ENCODE measurements at regions not wholly inside any gene's neighbourhood (a gene's known extent, or its start where the extent isn't known, plus 50 kb on each side); places are given as distances from the start of the nearest gene placed in this dataset.

DNA sequence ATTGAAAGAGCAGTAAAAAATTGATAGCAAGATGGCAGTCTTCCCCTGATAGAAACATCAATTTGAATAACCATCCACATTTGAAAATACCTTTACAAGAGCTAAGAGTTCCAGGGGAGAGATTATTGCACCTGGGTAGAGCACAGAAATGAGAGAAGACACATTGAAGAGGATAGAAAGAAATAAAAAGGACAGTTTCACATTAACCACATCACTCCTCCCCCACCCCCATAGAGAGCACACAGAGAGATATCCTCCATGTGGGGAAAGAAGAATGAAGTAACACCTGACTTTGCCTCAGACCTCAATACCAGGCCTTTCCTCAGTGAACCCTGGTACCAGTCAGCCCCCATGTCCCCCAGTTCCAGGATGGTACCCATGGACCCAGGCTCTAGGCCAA is 486.7 kb downstream of the FAM181B start (continued):
- TF ChIP-seq, protein P1, sequence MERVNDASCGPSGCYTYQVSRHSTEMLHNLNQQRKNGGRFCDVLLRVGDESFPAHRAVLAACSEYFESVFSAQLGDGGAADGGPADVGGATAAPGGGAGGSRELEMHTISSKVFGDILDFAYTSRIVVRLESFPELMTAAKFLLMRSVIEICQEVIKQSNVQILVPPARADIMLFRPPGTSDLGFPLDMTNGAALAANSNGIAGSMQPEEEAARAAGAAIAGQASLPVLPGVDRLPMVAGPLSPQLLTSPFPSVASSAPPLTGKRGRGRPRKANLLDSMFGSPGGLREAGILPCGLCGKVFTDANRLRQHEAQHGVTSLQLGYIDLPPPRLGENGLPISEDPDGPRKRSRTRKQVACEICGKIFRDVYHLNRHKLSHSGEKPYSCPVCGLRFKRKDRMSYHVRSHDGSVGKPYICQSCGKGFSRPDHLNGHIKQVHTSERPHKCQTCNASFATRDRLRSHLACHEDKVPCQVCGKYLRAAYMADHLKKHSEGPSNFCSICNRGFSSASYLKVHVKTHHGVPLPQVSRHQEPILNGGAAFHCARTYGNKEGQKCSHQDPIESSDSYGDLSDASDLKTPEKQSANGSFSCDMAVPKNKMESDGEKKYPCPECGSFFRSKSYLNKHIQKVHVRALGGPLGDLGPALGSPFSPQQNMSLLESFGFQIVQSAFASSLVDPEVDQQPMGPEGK (CRISPR knock-in tag; IDR thresholded peaks at IDR 0.05) = no peak

DNA sequence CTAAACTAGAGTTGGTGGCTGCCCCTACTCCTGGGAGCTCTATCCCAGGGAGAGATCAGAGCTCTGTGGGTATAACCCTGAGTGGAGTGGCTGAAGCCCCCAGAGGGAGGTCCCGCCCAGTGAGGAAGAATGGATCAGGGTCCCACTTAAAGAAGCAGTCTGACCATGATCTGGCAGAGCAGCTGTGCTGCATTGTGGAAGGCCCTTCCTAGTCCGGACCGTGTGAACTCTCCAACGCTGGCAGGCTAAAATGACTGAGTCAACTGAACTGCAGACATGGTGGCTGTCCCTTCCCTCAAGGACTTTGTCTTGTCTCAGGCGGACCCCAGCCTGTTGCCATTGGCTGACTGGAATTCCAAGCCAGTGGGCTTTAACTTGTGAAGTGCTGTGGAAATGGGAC is 494.2 kb downstream of the FAM181B start:
- POLR2A ChIA-PET = no interaction called here
- no peaks in the 10 kb centered on the region for H3K9me3 ChIP-seq (ENCODE audit: low read length)
- no peak overlapping the region for H3K27ac ChIP-seq (ENCODE audit: extremely low read length, insufficient read depth, low read length)
- intact Hi-C loops (cut with micrococcal nuclease; ENCODE audit: unreplicated experiment) = no loop called here
- H3K4me3 ChIP-seq (replicated peaks in 1 of 3; ENCODE audit: insufficient read depth in 1 of 3, low read depth in 2 of 3, low read length in 3 of 3) = no peak overlapping the region
- H3K27me3 ChIP-seq (ENCODE audit: control insufficient read depth in 1 of 2, insufficient read depth in 2 of 2, low read length in 2 of 2) = no peaks in the 10 kb centered on the region
- no peaks in the 10 kb centered on the region for H4K20me1 ChIP-seq (ENCODE audit: insufficient read depth, low read length)
- no peaks in the 10 kb centered on the region for H3K4me1 ChIP-seq (ENCODE audit: insufficient read depth, low read length)
- WGBS (ENCODE audit: low lambda C conversion rate) = no CpG with 5 or more reads among the region's 5 CpGs
- H3K9ac ChIP-seq (ENCODE audit: insufficient read depth, low read depth, low read length) = no peak overlapping the region
- CTCF ChIA-PET (ENCODE audit: low intra/inter-chr PET ratio, low total read pairs) = no interaction called here
- H3K36me3 ChIP-seq (replicated peaks in 1 of 2; ENCODE audit: control insufficient read depth in 1 of 2, insufficient read depth in 2 of 2, low read length in 2 of 2) = no peaks in the 10 kb centered on the region
- ATAC-seq = no peak
- in situ Hi-C loops (cut with HindIII; ENCODE audit: extremely low pct_ligation_motif_present, low pct_unique_long_range_greater_than_20kb) = no loop called here
- no TSS peak for BruUV-seq (replicated peaks)
- H3K4me2 ChIP-seq (ENCODE audit: low read depth, low read length) = no peak overlapping the region
- no peaks in the 10 kb centered on the region for H3K79me2 ChIP-seq (ENCODE audit: insufficient read depth, low read length)
- no peak overlapping the region for H2AFZ ChIP-seq (ENCODE audit: low read length)
- no peak for DNase-seq (ENCODE audit: low spot score)
- no peak for FAIRE-seq
- TF ChIP-seq ZNF891 (CRISPR knock-in tag; IDR thresholded peaks at IDR 0.05) (no peak), ZNF782 (CRISPR knock-in tag; IDR thresholded peaks at IDR 0.05; ENCODE audit: borderline replicate concordance) (no peak), ZNF781 (CRISPR knock-in tag; IDR thresholded peaks at IDR 0.05; ENCODE audit: borderline replicate concordance, not compliant biosample characterization) (no peak), PAX8 (CRISPR knock-in tag; IDR thresholded peaks at IDR 0.05; ENCODE audit: borderline replicate concordance) (no peak)

- Histone ChIP-seq H2AFZ (ENCODE audit: low read length) (no peak overlapping the region), H3K36me3 (replicated peaks in 1 of 2; ENCODE audit: control insufficient read depth in 1 of 2, insufficient read depth in 2 of 2, low read length in 2 of 2) (no peaks in the 10 kb centered on the region), H4K20me1 (ENCODE audit: insufficient read depth, low read length) (no peaks in the 10 kb centered on the region), H3K79me2 (ENCODE audit: insufficient read depth, low read length) (no peaks in the 10 kb centered on the region), H3K9me3 (ENCODE audit: low read length) (no peaks in the 10 kb centered on the region), H3K9ac (ENCODE audit: insufficient read depth, low read depth, low read length) (no peak overlapping the region), H3K4me2 (ENCODE audit: low read depth, low read length) (no peak overlapping the region), H3K27me3 (ENCODE audit: control insufficient read depth in 1 of 2, insufficient read depth in 2 of 2, low read length in 2 of 2) (no peaks in the 10 kb centered on the region), H3K27ac (ENCODE audit: extremely low read length, insufficient read depth, low read length) (no peak overlapping the region), H3K4me1 (ENCODE audit: insufficient read depth, low read length) (no peaks in the 10 kb centered on the region), H3K4me3 (replicated peaks in 1 of 3; ENCODE audit: insufficient read depth in 1 of 3, low read depth in 2 of 3, low read length in 3 of 3) (no peak overlapping the region)
- in situ Hi-C loops (cut with HindIII; ENCODE audit: extremely low pct_ligation_motif_present, low pct_unique_long_range_greater_than_20kb) (no loop called here), intact Hi-C loops (cut with micrococcal nuclease; ENCODE audit: unreplicated experiment) (no loop called here)
- POLR2A ChIA-PET = no interaction called here
- DNase-seq (ENCODE audit: low spot score) (no peak), FAIRE-seq (no peak), ATAC-seq (no peak)
- no TSS peak for BruUV-seq (replicated peaks)
- WGBS (ENCODE audit: low lambda C conversion rate) = 0% methylated on average over 1 of the region's 1 CpG
- CTCF ChIA-PET (ENCODE audit: low intra/inter-chr PET ratio, low total read pairs) = no interaction called here
- TF ChIP-seq ZNF17 (CRISPR knock-in tag; IDR thresholded peaks at IDR 0.05) (no peak), ZNF766 (CRISPR knock-in tag; IDR thresholded peaks at IDR 0.05; ENCODE audit: borderline replicate concordance) (no peak), ZNF3 (CRISPR knock-in tag; IDR thresholded peaks at IDR 0.05) (no peak), NCOA1 (CRISPR knock-in tag; IDR thresholded peaks at IDR 0.05) (no peak), TCF7 (IDR thresholded peaks at IDR 0.05; ENCODE audit: low read depth) (no peak), ZNF280D (CRISPR knock-in tag; IDR thresholded peaks at IDR 0.05) (no peak)
- TF ChIP-seq, protein P2, sequence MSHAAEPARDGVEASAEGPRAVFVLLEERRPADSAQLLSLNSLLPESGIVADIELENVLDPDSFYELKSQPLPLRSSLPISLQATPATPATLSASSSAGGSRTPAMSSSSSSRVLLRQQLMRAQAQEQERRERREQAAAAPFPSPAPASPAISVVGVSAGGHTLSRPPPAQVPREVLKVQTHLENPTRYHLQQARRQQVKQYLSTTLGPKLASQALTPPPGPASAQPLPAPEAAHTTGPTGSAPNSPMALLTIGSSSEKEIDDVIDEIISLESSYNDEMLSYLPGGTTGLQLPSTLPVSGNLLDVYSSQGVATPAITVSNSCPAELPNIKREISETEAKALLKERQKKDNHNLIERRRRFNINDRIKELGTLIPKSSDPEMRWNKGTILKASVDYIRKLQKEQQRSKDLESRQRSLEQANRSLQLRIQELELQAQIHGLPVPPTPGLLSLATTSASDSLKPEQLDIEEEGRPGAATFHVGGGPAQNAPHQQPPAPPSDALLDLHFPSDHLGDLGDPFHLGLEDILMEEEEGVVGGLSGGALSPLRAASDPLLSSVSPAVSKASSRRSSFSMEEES (CRISPR knock-in tag; IDR thresholded peaks at IDR 0.05) = no peak
Observed at GRCh38 chr11:82234256-82234655, 499.4 kb downstream of the FAM181B start.
